NCI-H446 (cell line): ENCODE measurements at regions not wholly inside any gene's neighbourhood (a gene's known extent, or its start where the extent isn't known, plus 50 kb on each side); places are given as distances from the start of the nearest gene placed in this dataset.
A peak's percentile ranks its signal among the peaks of the same experiment; 100 is the strongest.
"Not testable (repeated sequence)": the region's sequence is repeated elsewhere in the genome, so short reads cannot be mapped to it uniquely, and the experiment has no call there.

Experiments
- DNase-seq, 2 experiments: peaks; one replicate each; lab custom pipeline; 2025; lab: John Stamatoyannopoulos, UW

DNA sequence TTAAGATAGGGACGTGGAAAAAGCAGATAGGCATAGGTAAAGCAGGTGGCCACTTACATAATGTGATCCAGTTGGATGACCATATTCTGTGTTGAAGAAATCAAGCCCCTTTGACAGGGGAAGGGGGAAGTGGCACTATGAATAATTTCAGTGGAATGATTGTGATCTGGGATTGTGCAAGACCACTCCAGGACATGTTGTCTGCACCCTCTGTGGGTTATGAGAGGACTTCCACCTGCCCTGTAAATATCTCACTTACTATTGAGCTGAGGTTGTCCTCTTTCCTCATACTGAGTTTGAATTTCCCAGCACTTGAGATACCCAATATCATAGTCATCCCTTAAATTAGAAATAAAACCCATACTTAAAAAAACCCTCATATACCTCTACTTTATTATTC lies 220.7 kb downstream of the IRS1 start:
- DNase-seq = no peak

DNA sequence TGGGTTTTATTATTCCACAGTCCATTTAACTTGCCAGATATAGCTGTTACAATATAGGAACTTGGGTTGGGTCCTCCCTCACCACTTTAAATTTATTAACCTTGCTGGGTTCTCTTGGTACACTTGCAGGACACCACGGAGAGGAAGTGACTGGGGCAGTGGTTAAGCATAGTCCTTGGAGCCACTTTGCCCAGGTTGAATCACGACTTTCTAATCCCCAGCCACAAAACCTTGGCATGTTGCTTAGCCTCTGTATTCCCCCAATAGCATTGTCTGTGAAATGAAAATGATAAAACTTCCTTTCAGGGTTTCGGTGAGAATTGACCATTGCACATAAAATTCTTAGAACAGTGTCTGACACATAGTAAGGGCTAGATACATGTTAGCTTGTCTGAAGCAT lies 221.2 kb downstream of the IRS1 start:
- no peak for DNase-seq

DNA sequence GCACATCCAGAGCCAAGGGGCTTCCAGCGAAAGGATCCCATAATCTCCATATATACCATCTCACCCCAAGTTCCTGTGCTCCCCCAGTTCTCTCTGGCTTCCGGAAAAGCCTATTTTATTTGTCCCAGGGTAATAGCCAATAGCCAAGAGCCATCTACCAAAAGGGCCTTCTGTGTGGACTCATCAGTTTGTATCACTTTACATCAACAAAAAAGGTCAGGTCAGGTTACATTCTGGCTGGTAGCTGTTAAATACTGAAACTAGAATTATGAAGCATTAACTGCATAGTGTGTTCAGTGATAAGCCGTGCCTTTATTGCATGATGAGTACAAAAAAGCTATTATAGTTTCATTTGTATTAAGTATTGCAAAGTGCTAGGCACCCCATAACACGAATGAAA lies 223.7 kb downstream of the IRS1 start:
- no peak for DNase-seq

DNA sequence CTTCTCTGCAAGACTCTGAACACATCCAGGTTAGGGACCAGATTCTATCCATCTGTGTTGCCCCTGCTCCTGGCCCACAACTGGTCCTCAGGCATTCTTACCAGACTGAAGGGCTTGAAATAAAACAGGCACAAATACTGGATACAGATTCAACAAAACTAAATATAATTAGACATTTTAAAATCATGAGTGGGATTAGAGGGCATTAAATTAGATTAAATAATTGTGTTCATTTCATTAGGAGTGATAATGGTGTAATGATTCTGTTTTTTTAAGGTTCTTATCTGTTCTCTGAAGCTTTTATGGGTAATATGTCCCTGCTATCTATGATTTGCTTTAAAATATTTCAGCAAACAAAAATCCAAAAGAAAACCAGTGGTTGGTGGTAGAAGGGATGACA lies 226.5 kb downstream of the IRS1 start:
- DNase-seq = no peak

DNA sequence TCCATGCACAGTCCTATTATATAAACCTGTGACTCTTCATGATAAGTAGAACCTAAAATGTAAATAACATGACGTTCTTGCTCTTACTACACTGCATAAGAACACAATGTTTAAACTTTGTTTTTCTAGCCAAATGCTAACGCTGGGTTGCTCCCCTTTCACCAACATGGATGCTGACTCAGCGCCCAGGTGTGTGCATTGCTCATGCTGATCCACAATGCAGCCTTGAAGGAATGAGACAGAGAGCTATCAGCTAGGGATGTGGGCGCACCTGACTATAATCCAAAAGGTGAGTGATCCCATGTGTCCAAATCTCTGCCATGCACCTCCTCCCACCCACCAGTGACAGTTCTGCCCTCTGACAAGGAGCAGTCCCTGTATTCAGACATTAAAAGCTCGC lies 235.0 kb downstream of the IRS1 start:
- no peak for DNase-seq

DNA sequence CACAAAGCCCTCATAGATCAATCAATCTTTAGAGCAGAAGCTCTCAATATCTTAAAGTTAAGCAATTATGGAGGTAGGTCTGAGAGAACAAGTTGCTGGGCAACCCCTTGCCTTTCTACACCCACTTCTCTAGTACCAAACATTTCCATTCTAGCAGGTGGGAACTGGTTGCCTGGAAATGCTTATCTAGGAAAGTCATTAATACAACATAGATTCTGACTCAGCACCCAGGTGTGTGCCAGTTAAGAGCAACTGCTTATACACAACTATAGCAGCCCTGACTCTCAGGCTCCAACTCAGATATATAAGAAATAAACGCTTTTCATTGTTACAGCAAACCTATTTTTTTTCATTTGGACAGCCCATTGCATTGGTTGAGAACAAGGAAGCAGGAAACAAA lies 237.7 kb downstream of the IRS1 start:
- DNase-seq = no peak

DNA sequence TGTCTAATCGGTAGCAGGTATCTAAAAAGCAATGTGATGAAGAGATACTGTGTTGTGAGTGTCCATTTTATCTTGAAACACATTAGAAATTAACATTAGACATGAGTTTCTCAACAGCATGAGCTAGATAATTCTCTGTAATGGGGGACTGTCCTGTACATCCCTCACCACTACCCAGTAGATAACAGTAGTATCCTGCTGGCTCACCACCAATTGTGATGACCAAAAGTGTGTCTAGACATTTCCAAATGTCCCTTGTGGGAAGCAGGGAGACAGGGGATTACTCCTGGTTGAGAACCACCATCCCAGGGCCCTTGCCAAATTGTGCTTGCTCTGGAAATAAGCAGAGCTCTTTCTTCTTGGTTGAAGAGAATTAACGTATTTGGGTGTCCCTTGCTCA lies 239.3 kb downstream of the IRS1 start:
- DNase-seq = no peak

DNA sequence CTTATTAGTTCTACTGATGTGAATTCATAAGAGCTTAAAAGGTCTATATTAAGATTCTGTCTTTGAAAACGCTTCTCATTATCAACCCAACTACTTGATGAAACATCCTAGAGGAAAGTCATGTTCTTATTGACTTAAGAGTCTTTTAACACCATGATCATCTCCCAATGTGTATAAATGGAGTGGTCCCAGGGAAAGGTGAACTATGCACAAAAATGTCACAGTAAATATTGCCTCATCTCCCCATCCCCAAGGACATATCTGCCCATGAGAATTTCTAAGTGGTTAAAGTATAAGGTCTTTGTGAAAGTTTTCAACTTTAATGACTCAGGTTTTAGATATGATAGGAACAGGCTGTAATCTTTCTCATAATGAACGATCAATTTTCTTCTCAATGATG lies 240.1 kb downstream of the IRS1 start:
- DNase-seq = no peak

DNA sequence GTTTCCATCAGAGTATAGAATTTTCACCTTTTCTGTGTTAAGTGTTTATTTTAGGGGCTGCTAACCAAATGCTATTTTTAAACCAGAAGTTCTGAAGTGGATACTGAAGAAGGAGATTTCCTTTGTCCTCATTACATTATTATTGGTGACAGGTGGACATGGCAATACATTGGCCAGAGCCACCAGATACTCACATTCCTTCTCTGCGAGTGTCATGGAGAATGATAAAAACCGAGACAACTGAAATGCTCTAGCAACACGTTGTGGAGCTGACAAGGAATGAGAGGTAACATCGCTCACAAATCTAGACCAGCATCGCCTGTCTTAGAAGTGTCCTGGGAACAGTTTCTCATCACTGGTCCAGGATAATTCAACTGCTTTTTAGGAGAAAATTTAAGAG lies 241.2 kb downstream of the IRS1 start:
- no peak for DNase-seq

DNA sequence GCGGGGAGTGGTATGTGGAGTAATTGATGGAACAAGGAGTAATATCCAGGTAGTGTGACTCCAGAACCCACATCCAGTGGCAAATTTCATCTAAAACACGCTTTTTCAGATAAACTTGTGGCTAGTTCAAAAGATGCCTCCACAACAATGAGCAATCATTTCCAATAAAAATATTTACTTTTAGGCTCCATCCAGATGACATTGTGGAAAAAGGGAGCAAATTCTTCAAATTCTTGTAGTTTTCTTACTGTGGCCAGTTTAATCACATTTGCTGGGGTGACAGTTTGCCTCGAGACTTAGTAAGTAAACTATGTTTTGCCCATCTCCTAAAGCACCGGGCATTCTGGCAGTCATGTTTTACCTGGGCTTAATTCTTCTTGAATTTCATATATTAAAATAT lies 243.6 kb downstream of the IRS1 start:
- DNase-seq = no peak

DNA sequence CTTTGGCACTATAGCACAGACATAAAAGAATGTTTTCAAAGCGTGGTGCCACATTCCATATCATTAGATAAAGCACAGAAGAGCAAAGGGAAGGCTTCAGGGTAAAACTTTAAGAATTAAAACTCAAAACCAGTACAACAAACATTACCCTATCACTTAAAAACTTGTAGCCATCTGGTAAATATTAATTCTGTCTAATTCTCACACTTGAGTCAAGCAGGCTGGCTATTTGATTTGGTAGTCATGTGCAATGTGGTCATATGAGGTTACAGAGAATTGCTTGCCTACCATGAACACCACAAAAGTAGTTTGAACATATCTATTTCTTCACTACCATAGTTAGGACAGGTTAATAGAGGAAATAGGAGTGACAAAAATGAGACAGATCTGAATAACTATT lies 244.9 kb downstream of the IRS1 start:
- DNase-seq = no peak

DNA sequence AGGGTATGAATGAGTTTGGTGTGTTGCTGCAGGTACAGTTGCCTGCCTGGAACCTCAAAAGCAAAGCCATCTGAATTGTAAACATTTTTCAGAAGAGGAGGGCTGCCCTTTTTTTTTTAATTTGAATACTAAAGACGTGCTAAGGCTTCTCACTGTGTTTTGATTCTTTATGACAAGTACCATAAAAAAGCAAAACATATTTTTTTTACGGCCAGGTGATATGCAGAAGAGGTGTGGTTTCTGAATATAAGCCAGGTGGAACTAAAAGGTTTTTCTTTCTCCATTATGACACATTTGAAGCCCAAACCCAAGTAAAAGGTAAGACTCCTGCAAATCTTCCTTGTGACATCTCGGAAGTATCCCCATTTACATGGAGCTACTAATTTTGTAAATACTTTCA lies 246.3 kb downstream of the IRS1 start:
- no peak for DNase-seq

DNA sequence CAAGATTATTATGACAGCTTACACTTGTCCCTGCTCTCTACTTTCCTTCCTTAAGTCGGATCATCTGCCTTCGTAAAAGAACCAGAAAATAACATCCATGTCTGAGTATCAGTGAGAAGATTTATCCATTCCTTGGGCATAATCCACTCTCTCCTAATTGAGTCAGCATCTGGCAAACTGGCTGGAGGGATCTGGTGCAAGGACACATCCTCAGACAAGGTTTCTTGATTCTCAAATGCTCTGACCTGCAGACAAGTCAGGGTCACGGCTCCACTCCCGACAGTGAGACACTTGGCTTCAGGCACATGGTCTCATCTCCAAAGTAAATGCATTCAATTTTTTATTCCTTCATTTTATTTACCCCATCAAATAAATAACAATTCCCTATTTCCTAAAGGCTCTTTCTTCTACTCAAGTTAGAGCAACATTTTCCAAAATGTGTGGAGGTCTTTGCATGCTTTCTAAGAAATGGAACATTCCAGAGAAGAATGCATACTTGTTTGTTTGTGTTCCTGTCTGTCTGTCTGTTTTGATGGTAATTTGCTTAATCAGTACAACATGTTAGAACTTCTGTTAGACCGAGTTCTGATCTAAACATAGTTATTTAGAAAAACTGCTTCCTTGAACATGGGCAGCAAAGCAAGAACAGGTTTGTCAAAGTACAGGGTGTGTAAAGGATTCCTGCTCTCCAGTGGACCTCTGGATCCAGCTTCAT lies 246.9 kb downstream of the IRS1 start:
- no peak for DNase-seq

DNA sequence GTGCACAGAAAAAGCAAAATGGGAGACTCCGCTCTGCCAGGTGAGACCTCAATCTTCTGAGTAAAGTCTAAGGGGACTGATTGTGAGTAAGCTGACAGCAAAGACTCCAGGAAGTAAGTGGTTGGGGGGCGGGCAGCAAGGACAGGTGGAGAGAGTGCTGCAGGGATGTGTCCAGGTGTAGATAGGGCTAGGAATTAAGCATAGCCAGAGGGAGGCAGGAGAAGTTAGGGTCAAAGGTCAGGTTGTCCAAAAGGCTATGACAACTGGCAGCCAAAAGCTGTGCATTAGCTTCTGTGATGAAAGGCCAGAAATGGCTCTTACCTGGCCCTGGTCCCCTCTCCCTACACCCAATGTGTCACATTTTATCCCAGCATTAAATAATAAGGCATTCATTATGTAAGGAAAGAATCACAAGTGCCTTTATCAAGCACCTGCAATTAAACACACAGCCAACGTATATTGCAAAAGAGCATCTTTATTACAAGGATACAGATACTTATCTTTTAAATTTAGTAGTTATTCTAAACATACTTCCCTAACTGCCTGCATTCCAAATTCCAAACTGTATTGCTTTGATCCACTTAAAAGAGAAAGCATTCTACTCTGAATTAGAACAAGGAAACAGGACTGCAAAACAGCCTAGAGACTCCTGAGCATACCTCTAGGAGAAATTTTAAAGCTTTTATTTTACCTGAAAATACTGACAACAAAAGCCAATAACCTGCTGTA lies 247.9 kb downstream of the IRS1 start:
- no peak for DNase-seq

DNA sequence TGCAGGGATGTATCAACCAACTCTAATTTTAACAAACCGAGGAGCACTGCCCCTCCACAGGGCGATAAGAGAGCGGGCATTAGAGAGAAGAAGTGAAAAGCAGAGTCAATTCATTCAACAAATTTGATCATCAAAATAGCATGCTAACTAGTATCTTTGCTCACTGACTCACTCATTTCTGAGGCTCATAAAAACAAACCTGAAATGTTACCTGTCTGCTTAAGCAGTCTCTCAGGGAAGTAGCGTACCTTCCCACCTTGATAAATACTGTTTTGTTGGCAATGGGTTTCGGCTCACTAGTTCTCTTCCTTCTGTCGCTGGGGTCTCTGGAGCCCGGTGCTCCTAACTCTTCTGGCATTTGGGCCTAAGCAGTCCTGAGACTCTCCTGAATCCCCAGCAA lies 248.8 kb downstream of the IRS1 start:
- DNase-seq = no peak

DNA sequence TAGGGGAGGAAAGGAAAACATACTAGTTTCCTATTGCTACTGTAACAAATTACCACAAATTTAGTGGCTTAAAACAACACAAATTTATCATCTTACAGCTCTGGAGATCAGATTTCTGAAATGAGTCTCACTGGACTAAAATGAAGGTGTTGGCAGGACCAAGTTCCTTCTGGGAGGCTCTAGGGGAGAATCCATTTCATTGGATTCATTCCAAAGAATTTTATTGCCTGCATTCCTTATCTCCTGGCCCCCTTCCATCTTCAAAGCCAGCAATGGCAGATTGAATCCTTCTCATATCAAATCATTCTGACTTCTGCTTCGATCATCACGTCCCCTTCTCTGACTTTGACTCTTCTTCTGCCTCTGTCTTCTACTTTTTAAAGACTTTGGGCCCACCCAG lies 250.9 kb downstream of the IRS1 start:
- DNase-seq = peak in 1 of 2 experiments; percentile 16

DNA sequence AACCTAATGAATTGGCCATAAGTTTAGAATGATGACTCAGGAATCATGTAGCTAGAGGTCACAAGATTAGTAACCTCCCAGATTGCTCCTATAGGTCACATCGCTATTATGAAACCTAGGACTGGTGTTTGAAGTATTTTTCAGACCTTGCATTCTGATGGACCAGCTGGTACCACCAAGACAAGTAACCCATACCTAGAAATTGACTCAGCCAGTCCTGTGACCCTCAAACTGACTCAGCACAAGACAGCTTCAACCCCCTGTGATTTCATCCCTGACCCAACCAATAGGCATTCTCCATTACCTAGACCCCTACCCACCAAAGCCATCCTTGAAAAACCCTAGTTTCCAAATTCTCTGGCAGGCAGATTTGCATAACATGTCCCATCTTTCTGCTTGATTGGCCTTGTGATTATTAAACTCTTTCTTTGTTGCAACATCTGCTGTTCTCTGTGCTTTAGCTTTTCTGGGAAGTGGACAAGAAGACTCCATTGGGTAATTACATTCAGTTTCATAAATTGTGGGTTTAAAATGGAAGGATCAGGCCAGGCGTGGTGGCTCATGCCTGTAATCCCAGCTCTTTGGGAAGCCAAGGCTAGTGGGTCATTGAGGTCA lies 254.9 kb downstream of the IRS1 start:
- no peak for DNase-seq

DNA sequence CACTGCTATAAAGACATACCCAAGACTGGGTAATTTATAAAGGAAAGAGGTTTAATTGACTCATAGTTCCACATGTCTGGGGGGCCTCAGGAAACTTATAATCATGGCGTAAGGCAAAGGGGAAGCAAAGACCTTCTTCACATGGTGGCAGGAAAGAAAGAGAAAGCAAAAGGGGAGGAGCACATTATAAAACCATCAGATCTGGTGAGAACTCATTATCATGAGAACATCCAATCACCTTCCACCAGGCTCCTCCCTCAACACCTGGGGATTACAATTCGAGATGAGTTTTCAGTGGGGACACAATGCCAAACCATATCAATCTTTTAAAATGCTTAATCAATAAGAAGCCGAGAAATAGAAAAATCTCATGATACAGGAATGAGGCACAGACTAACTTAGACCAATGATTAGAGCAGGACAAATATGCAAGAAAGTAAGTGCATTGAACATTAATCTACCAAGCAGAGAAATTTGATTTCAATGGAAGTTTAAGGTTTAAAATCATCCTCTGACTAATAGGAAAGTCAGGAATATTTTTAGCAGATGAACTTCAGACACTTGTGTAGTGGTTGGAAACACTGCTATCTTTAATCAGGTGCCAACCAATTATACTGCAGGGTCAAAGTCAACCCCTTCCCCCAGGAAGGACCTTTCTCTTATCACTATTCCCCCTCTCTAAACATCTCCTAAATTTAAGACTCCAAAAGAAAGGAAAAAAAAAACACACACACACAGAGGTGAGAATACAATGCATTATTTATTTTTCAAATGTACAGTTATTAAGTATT lies 259.2 kb downstream of the IRS1 start:
- no peak for DNase-seq

DNA sequence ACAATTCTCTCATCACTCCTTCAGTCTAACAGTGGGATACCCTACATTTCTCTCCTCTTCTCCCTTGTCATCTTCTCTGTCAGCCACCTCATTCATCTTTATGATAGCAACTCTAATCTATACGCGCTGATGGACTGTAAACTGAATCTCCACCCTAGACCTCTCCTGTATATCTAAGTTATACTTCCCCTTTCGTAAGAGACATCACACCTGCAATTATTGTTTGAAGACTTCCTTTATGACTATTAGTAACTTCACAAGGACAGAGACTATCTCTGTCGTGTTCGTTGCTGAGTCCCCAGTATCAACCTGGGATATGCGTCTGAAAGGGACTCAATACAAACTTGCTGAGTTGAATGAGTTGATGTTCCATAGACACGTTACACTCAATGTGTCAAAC lies 263.2 kb downstream of the IRS1 start:
- DNase-seq = no peak

DNA sequence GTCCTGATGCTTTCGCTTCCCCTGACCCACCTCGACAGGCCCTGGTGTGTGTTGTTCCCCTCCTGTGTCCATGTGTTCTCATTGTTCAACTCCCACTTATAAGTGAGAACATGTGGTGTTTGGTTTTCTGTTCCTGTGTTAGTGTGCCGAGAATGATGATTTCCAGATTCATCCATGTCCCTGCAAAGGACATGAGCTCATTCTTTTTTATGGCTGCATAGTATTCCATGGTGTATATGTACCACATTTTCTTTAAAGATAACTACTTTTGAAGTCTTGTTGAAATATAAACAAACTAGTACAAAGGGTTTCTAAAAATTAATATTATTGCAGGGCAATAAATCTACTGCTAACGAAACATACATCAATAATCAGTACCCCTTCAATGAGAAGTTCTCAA lies 266.6 kb downstream of the IRS1 start:
- not testable (repeated sequence) for DNase-seq

DNA sequence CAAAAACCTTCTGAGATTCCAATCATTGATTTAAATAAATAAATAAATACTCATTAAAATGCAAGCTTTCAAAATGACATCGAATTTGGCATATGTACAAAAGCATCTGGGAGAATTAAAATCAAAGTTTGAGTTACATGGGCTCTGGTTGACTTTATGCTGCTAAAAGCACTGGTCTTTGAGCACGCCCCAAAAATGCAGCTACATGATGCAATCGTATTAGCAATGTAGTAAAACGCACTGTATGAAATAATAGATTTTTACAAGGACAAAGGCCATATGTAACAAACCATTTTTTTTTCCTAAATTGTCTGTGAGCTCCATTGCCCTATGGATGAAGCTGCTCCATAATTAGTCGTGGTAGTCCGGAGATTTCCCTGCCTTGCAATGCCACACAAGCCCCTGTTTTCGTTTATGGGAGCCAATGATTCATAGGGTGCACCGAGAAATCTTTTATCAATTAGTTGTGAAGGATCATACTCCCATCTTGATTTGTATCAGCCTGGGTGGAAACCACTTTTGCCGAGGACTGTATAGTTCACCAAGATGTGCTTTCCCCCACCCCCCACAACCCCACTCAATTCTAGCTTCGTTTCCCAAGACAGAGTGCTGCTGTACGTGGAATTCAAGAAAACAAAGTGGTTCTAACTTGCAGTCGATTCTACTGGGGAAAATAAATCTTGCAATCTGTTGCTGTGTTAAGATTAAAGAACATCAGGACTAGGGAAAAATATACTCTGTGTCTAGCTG lies 268.4 kb downstream of the IRS1 start:
- DNase-seq = no peak

DNA sequence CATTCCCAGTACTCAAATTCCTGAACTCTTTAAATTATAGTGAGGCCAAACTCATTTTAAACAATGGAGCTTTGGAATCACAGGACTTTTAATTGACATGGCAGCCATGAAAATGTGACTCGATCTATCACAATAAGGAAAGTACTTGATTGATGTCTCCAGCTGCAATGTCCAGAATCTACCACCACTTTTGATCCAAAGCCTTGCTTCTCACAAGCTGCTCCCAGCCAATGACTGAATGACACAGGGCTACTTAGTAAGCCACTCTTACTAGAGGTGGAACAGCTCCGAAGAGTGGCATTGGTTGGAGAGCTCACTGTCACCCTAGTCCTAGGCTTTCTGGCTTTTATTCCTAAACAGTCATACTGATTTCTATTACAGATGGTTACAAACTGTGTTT lies 270.1 kb downstream of the IRS1 start:
- no peak for DNase-seq
